ENCODE measurements at regions not wholly inside any gene's neighbourhood (a gene's known extent, or its start where the extent isn't known, plus 50 kb on each side); places are given as distances from the start of the nearest gene placed in this dataset.

DNA sequence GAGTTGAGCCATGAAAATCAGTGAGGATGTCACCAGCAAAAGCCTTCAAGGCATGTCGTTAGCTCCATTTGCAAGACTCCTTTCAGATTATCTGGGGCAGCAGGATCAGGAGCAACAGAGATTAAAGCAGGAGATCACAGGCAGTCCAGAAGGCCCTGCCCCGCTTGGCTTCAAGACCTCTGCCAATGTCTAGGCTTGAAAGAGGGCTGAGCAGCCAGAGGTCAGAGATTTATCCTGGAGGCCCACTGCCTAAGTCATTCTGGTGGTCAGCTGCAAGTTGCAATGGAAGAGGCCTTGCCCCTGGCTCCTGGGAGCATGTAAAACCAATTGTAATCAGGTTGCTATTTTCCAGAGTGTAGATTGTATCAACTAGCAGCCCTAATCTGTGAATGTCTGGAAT is 416.5 kb downstream of the BCL11A start:
- no peaks in the 10 kb centered on the region for H3K9me3 Mint-ChIP-seq
- Histone ChIP-seq H3K27me3 (ENCODE audit: control insufficient read depth in 1 of 2, insufficient read depth in 2 of 2, low read length in 2 of 2) (no peaks in the 10 kb centered on the region), H3K9me3 (ENCODE audit: control insufficient read depth in 1 of 2, insufficient read depth in 1 of 2, low read length in 2 of 2) (peaks cover 4 to 17% of the 10 kb centered on the region in 2 experiments), H3K36me3 (ENCODE audit: insufficient read depth, low read length) (no peaks in the 10 kb centered on the region), H3K4me1 (ENCODE audit: insufficient read depth, low read length) (no peaks in the 10 kb centered on the region), H3K4me3 (ENCODE audit: low read length) (no peak overlapping the region), H3K27ac (ENCODE audit: low read depth in 1 of 2, low read length in 2 of 2) (no peak overlapping the region)
- peaks cover 4% of the 10 kb centered on the region for H3K27me3 Mint-ChIP-seq
- TF ChIP-seq, protein P1, sequence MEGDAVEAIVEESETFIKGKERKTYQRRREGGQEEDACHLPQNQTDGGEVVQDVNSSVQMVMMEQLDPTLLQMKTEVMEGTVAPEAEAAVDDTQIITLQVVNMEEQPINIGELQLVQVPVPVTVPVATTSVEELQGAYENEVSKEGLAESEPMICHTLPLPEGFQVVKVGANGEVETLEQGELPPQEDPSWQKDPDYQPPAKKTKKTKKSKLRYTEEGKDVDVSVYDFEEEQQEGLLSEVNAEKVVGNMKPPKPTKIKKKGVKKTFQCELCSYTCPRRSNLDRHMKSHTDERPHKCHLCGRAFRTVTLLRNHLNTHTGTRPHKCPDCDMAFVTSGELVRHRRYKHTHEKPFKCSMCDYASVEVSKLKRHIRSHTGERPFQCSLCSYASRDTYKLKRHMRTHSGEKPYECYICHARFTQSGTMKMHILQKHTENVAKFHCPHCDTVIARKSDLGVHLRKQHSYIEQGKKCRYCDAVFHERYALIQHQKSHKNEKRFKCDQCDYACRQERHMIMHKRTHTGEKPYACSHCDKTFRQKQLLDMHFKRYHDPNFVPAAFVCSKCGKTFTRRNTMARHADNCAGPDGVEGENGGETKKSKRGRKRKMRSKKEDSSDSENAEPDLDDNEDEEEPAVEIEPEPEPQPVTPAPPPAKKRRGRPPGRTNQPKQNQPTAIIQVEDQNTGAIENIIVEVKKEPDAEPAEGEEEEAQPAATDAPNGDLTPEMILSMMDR (IDR thresholded peaks at IDR 0.05): no peak
- intact Hi-C loops (cut with DNase I, micrococcal nuclease): no loop called here
- H3K36me3 Mint-ChIP-seq (ENCODE audit: low read depth): no peaks in the 10 kb centered on the region
- ChIA-PET CTCF (no interaction called here), POLR2A (no interaction called here)
- no peak for ATAC-seq (ENCODE audit: poor library complexity)
- no peak overlapping the region for H3K27ac Mint-ChIP-seq
- H3K4me3 Mint-ChIP-seq: no peak overlapping the region
- DNase-seq: no peak
- H3K4me1 Mint-ChIP-seq (ENCODE audit: low read depth): no peaks in the 10 kb centered on the region

DNA sequence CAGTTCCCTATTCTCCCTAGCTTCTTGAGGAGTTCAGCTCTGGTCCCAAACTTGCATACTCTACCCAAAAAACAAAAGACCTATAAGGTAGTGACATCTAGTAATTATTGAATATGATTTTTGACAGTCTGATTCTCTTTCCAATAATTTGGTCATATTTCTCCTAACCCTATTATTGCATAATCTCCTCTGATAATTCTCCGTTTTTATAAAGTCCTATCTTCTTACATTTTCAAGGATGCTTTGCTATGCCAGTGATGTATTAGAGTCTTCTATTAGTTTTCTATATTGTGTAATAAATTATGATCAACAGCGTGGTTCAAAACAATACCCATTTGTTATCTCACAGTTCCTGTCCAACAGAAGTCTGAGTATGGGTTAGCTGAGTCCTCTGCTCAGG is 426.3 kb downstream of the BCL11A start:
- ChIA-PET POLR2A (no interaction called here), CTCF (no interaction called here)
- Histone ChIP-seq H3K27me3 (ENCODE audit: control insufficient read depth in 1 of 2, insufficient read depth in 2 of 2, low read length in 2 of 2) (no peaks in the 10 kb centered on the region), H3K36me3 (ENCODE audit: insufficient read depth, low read length) (no peaks in the 10 kb centered on the region), H3K4me1 (ENCODE audit: insufficient read depth, low read length) (no peaks in the 10 kb centered on the region), H3K4me3 (ENCODE audit: low read length) (no peak overlapping the region), H3K27ac (ENCODE audit: low read depth in 1 of 2, low read length in 2 of 2) (no peak overlapping the region), H3K9me3 (ENCODE audit: control insufficient read depth in 1 of 2, insufficient read depth in 1 of 2, low read length in 2 of 2) (no peaks in the 10 kb centered on the region)
- H3K36me3 Mint-ChIP-seq (ENCODE audit: low read depth): no peaks in the 10 kb centered on the region
- no peaks in the 10 kb centered on the region for H3K9me3 Mint-ChIP-seq
- no peak overlapping the region for H3K27ac Mint-ChIP-seq
- no peak for ATAC-seq (ENCODE audit: poor library complexity)
- intact Hi-C loops (cut with DNase I, micrococcal nuclease): no loop called here
- DNase-seq: no peak
- H3K4me1 Mint-ChIP-seq (ENCODE audit: low read depth): no peaks in the 10 kb centered on the region
- H3K4me3 Mint-ChIP-seq: no peak overlapping the region
- TF ChIP-seq, protein P1 (IDR thresholded peaks at IDR 0.05): no peak
- H3K27me3 Mint-ChIP-seq: no peaks in the 10 kb centered on the region

DNA sequence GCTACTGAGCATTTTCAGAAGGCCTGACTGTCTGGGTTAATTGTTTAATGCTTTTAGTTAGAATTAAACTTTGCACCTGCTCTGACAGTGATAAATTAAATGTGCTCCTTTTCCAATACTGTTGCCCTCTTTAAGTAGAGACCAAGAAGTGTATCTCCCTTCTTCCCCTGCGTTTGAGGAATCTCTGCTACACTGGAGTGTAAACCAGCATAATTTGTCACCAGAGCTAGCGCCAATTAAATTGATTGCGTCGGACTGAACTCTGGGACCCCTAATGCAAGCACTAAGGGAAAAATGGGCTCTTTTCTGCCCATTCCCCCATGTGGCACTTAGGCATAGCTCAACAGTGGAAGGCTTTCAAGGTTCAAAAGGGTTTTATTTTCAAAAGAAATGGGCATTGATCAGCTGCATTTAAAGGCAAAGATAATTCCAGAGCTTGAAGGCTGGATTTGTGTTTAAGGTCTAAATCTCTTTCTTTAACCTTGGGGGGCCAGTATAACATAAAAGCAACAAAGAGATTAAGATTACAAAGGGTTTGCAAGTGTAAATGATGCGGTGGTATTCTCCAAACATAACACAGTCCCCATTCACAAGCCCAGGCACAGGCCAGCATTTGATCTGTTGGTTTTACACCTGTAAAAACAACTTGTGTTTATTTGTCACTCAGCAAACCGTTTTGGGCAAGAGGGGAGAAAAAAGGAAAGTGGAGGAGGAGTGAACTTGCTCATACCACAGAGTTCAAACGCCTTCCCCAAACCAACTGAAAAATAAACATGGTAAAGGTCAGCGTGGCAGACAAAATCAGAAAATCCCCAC is 427.6 kb downstream of the BCL11A start:
- DNase-seq (no peak), ATAC-seq (ENCODE audit: poor library complexity) (no peak)
- ChIA-PET CTCF (no interaction called here), POLR2A (interaction anchor here (0.6 kb wide), 1 partner anchor 770 kb away, joined by 3 read pairs; no protein-coding TSS in a partner anchor)
- Mint-ChIP-seq H3K36me3 (ENCODE audit: low read depth) (no peaks in the 10 kb centered on the region), H3K4me1 (ENCODE audit: low read depth) (no peaks in the 10 kb centered on the region), H3K27ac (no peak overlapping the region), H3K9me3 (no peaks in the 10 kb centered on the region), H3K27me3 (no peaks in the 10 kb centered on the region), H3K4me3 (no peak overlapping the region)
- TF ChIP-seq, protein P1 (IDR thresholded peaks at IDR 0.05): no peak
- no peaks in the 10 kb centered on the region for H3K36me3 ChIP-seq (ENCODE audit: insufficient read depth, low read length)
- H3K9me3 ChIP-seq (ENCODE audit: control insufficient read depth in 1 of 2, insufficient read depth in 1 of 2, low read length in 2 of 2): no peaks in the 10 kb centered on the region
- no peaks in the 10 kb centered on the region for H3K27me3 ChIP-seq (ENCODE audit: control insufficient read depth in 1 of 2, insufficient read depth in 2 of 2, low read length in 2 of 2)
- H3K4me3 ChIP-seq (ENCODE audit: low read length): no peak overlapping the region
- no peak overlapping the region for H3K27ac ChIP-seq (ENCODE audit: low read depth in 1 of 2, low read length in 2 of 2)
- H3K4me1 ChIP-seq (ENCODE audit: insufficient read depth, low read length): no peaks in the 10 kb centered on the region
- intact Hi-C loops (cut with DNase I, micrococcal nuclease): no loop called here

Data from CD4-positive, alpha-beta T cell (primary cell).